OCI-M1 (cell line): ENCODE measurements at regions not wholly inside any gene's neighbourhood (a gene's known extent, or its start where the extent isn't known, plus 50 kb on each side); places are given as distances from the start of the nearest gene placed in this dataset.

ENCODE experiments used
- DNase-seq: peaks from one replicate; lab custom pipeline; 2025; lab: John Stamatoyannopoulos, UW

GRCh38 chr12:77299001-77299400 lies 233.6 kb upstream of the E2F7 start:
- DNase-seq: no peak

GRCh38 chr12:77294016-77294415 lies 228.6 kb upstream of the E2F7 start:
- no peak for DNase-seq

- DNase-seq: no peak
Observed at GRCh38 chr12:77274926-77275325, 209.6 kb upstream of the E2F7 start.

GRCh38 chr12:77273898-77274297 lies 208.5 kb upstream of the E2F7 start:
- DNase-seq: no peak

GRCh38 chr12:77256956-77257355 lies 191.6 kb upstream of the E2F7 start:
- DNase-seq: no peak

- no peak for DNase-seq
Observed at GRCh38 chr12:77253321-77253720, 188.0 kb upstream of the E2F7 start.

- no peak for DNase-seq
Observed at GRCh38 chr12:77251799-77252198, 186.4 kb upstream of the E2F7 start.

- no peak for DNase-seq
Observed at GRCh38 chr12:77249892-77250291, 184.5 kb upstream of the E2F7 start.

GRCh38 chr12:77248036-77248435 lies 182.7 kb upstream of the E2F7 start:
- no peak for DNase-seq

- DNase-seq: no peak
Observed at GRCh38 chr12:77247542-77247941, 182.2 kb upstream of the E2F7 start.

GRCh38 chr12:77243345-77243744 lies 178.0 kb upstream of the E2F7 start:
- DNase-seq: no peak

- no peak for DNase-seq
Observed at GRCh38 chr12:77239617-77240016, 174.2 kb upstream of the E2F7 start.

GRCh38 chr12:77238335-77238734 lies 173.0 kb upstream of the E2F7 start:
- DNase-seq: no peak

- no peak for DNase-seq
Observed at GRCh38 chr12:77237896-77238295, 172.5 kb upstream of the E2F7 start.

GRCh38 chr12:77236066-77236465 lies 170.7 kb upstream of the E2F7 start:
- DNase-seq: no peak

GRCh38 chr12:77232045-77232444 lies 166.7 kb upstream of the E2F7 start:
- DNase-seq: no peak

GRCh38 chr12:77231501-77231918 lies 166.1 kb upstream of the E2F7 start:
- DNase-seq: peak; percentile 89

GRCh38 chr12:77229640-77230442 lies 164.5 kb upstream of the E2F7 start:
- no peak for DNase-seq

- no peak for DNase-seq
Observed at GRCh38 chr12:77228376-77228775, 163.0 kb upstream of the E2F7 start.

- DNase-seq: no peak
Observed at GRCh38 chr12:77226368-77226767, 161.0 kb upstream of the E2F7 start.

- DNase-seq: no peak
Observed at GRCh38 chr12:77225373-77225772, 160.0 kb upstream of the E2F7 start.

- DNase-seq: no peak
Observed at GRCh38 chr12:77224346-77224745, 159.0 kb upstream of the E2F7 start.

GRCh38 chr12:77222336-77222735 lies 157.0 kb upstream of the E2F7 start:
- DNase-seq: no peak

- DNase-seq: peak; percentile 88
Observed at GRCh38 chr12:77220586-77220985, 155.2 kb upstream of the E2F7 start.
